PC-9 (cell line): ENCODE measurements at regions not wholly inside any gene's neighbourhood (a gene's known extent, or its start where the extent isn't known, plus 50 kb on each side); places are given as distances from the start of the nearest gene placed in this dataset.

Experiments
- EZH2 ChIP-seq: fragments of 200-600 bp; sonication (generic); IDR thresholded peaks from 2 replicates; pipeline ENCODE4 v1.8.0; 2017; ENCODE audit warnings: antibody characterized with exemption, low read depth
- TF ChIP-seq, protein P1 (sequence below): fragments of 200-600 bp; sonication (generic); conservative IDR thresholded peaks from 2 replicates; pipeline ENCODE4 v1.6.1; 2017; ENCODE audit warnings: mixed run types, antibody characterized with exemption, mild to moderate bottlenecking, moderate library complexity

DNA sequence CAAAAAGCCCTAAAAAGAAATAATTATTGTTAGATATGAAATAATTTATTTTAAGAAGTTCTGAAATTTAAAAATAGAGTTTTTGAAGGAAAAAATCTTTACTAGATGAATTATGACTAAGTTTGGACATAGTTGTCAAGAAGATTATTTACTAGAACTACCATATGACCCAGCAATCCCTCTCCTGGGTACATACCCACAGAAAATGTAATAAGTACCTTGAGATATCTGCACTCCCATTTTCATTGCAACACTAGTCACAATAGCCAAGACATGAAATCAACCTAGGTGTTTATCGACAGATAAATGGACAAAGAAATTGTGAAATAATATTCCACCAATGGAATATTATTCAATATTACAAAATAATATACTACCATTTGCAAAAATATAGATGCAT lies 109.9 kb downstream of the PDHA2 start:
- TF ChIP-seq, protein P1, sequence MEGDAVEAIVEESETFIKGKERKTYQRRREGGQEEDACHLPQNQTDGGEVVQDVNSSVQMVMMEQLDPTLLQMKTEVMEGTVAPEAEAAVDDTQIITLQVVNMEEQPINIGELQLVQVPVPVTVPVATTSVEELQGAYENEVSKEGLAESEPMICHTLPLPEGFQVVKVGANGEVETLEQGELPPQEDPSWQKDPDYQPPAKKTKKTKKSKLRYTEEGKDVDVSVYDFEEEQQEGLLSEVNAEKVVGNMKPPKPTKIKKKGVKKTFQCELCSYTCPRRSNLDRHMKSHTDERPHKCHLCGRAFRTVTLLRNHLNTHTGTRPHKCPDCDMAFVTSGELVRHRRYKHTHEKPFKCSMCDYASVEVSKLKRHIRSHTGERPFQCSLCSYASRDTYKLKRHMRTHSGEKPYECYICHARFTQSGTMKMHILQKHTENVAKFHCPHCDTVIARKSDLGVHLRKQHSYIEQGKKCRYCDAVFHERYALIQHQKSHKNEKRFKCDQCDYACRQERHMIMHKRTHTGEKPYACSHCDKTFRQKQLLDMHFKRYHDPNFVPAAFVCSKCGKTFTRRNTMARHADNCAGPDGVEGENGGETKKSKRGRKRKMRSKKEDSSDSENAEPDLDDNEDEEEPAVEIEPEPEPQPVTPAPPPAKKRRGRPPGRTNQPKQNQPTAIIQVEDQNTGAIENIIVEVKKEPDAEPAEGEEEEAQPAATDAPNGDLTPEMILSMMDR: no peak
- no peak for TF ChIP-seq EZH2
